HEK293 (cell line): ENCODE measurements at regions not wholly inside any gene's neighbourhood (a gene's known extent, or its start where the extent isn't known, plus 50 kb on each side); places are given as distances from the start of the nearest gene placed in this dataset.

Source experiments
- CTCF ChIA-PET: fragments of 350-600 bp; formaldehyde crosslinking; extraction: SDS; loops from one replicate; lab custom pipeline; 2021; ENCODE audit warnings: antibody characterized with exemption; lab: Yijun Ruan, JAX
- POLR2A ChIA-PET: fragments of 300-600 bp; formaldehyde crosslinking; extraction: SDS; loops from one replicate; lab custom pipeline; 2020; ENCODE audit warnings: antibody characterized with exemption, inconsistent platforms; lab: Yijun Ruan, JAX
- H3K27ac ChIP-seq: fragments of 200-500 bp; sonication (Bioruptor generic); 2 replicates; pipeline ENCODE4 v1.5.1; 2014; ENCODE audit warnings: low read depth, low read length, control low read depth, inconsistent platforms; ENCODE audit errors: extremely low read depth
- H3K36me3 ChIP-seq, 2 experiments: fragments of 200-500 bp in 1 of 2; sonication (Bioruptor generic) in 1 of 2; 1 replicate in 1 of 2; 2 replicates in 1 of 2; pipeline ENCODE4 v1.5.1; 2014 to 2017; ENCODE audit warnings: inconsistent platforms in 2 of 2, low read length in 2 of 2; ENCODE audit not compliant: control insufficient read depth in 2 of 2, insufficient read depth in 1 of 2
- H3K4me1 ChIP-seq: fragments of 200-500 bp; sonication (Bioruptor generic); 2 replicates; pipeline ENCODE4 v1.5.1; 2014; ENCODE audit warnings: mild to moderate bottlenecking, low read length, inconsistent platforms; ENCODE audit not compliant: control insufficient read depth, insufficient read depth
- H3K4me3 ChIP-seq: 2 replicates; pipeline ENCODE4 v1.5.1; 2011; ENCODE audit warnings: low read depth, mild to moderate bottlenecking, control low read depth, low read length, moderate library complexity
- H3K9me3 ChIP-seq: fragments of 200-500 bp; sonication (Bioruptor generic); 2 replicates; pipeline ENCODE4 v1.5.1; 2014; ENCODE audit warnings: low read depth, low read length, inconsistent platforms; ENCODE audit not compliant: control insufficient read depth, insufficient read depth
- IKZF3 ChIP-seq: fragments of 450-650 bp; IDR thresholded peaks from 2 replicates; pipeline ENCODE4 v1.5.0; 2018; ENCODE audit warnings: missing biosample characterization, mild to moderate bottlenecking, missing genetic modification characterization, moderate library complexity
- KLF7 ChIP-seq: fragments of 450-650 bp; formaldehyde crosslinking; IDR thresholded peaks from 2 replicates; pipeline ENCODE4 v1.5.1; 2016; ENCODE audit warnings: missing biosample characterization, missing genetic modification characterization, borderline replicate concordance
- KLF8 ChIP-seq: fragments of 450-650 bp; formaldehyde crosslinking; IDR thresholded peaks from 2 replicates; pipeline ENCODE4 v1.5.1; 2016; ENCODE audit warnings: missing biosample characterization, missing genetic modification characterization
- KLF9 ChIP-seq: fragments of 450-650 bp; formaldehyde crosslinking; IDR thresholded peaks from 2 replicates; pipeline ENCODE4 v1.5.1; 2016; ENCODE audit warnings: missing biosample characterization, missing genetic modification characterization, low read depth
- REPIN1 ChIP-seq: fragments of 450-650 bp; formaldehyde crosslinking; IDR thresholded peaks from 2 replicates; pipeline ENCODE4 v1.5.1; 2017; ENCODE audit warnings: missing biosample characterization, missing genetic modification characterization, low read depth
- SETDB1 ChIP-seq: IDR thresholded peaks from one replicate; pipeline ENCODE4 v1.6.1; 2017; ENCODE audit warnings: mild to moderate bottlenecking, low read length, moderate library complexity, mixed read lengths; ENCODE audit not compliant: insufficient read length
- TRIM28 ChIP-seq: IDR thresholded peaks from 2 replicates; pipeline ENCODE4 v1.6.1; 2011; ENCODE audit warnings: low read length, control low read depth, borderline replicate concordance
- ZBTB1 ChIP-seq: fragments of 450-650 bp; formaldehyde crosslinking; IDR thresholded peaks from 2 replicates; pipeline ENCODE4 v1.5.1; 2016; ENCODE audit warnings: missing biosample characterization, missing genetic modification characterization
- ZNF23 ChIP-seq: fragments of 450-650 bp; formaldehyde crosslinking; IDR thresholded peaks from 2 replicates; pipeline ENCODE4 v1.5.1; 2016; ENCODE audit warnings: missing biosample characterization, missing genetic modification characterization, borderline replicate concordance
- ZNF274 ChIP-seq, 2 experiments: fragments of 200-500 bp in 1 of 2; fragments of 450-650 bp in 1 of 2; sonication (Bioruptor generic) in 1 of 2; formaldehyde crosslinking in 1 of 2; IDR thresholded peaks; 2 replicates each; pipeline versions ENCODE4 v1.5.1 to v1.6.1; 2014 to 2016; ENCODE audit warnings: borderline replicate concordance in 1 of 2, inconsistent platforms in 1 of 2, low read length in 1 of 2, missing biosample characterization in 1 of 2, missing genetic modification characterization in 1 of 2
- ZNF335 ChIP-seq: fragments of 450-650 bp; formaldehyde crosslinking; conservative IDR thresholded peaks from 2 replicates; pipeline ENCODE4 v1.5.1; 2016; ENCODE audit warnings: missing biosample characterization, missing genetic modification characterization
- ZNF350 ChIP-seq: fragments of 450-650 bp; formaldehyde crosslinking; IDR thresholded peaks from 2 replicates; pipeline ENCODE4 v1.5.0; 2017; ENCODE audit warnings: missing biosample characterization, mild to moderate bottlenecking, missing genetic modification characterization
- ZNF423 ChIP-seq: fragments of 450-650 bp; formaldehyde crosslinking; IDR thresholded peaks from 2 replicates; pipeline ENCODE4 v1.5.1; 2016; ENCODE audit warnings: missing biosample characterization, missing genetic modification characterization
- ZNF510 ChIP-seq: fragments of 450-650 bp; formaldehyde crosslinking; IDR thresholded peaks from 2 replicates; pipeline ENCODE4 v1.5.1; 2018; ENCODE audit warnings: mild to moderate bottlenecking, missing genetic modification characterization, missing biosample characterization; ENCODE audit not compliant: insufficient replicate concordance
- ZNF530 ChIP-seq: fragments of 450-650 bp; formaldehyde crosslinking; IDR thresholded peaks from 2 replicates; pipeline ENCODE4 v1.5.1; 2016; ENCODE audit warnings: low read depth, missing biosample characterization, missing genetic modification characterization
- ZNF585B ChIP-seq: fragments of 450-650 bp; formaldehyde crosslinking; IDR thresholded peaks from 2 replicates; pipeline ENCODE4 v1.5.1; 2016; ENCODE audit warnings: missing biosample characterization, missing genetic modification characterization
- ZNF629 ChIP-seq: fragments of 450-650 bp; formaldehyde crosslinking; IDR thresholded peaks from 2 replicates; pipeline ENCODE4 v1.5.1; 2017; ENCODE audit warnings: missing biosample characterization, missing genetic modification characterization
- ZNF660 ChIP-seq: fragments of 450-650 bp; IDR thresholded peaks from 2 replicates; pipeline ENCODE4 v1.5.1; 2018; ENCODE audit warnings: missing biosample characterization, mild to moderate bottlenecking, missing genetic modification characterization
- ZNF677 ChIP-seq: fragments of 450-650 bp; IDR thresholded peaks from 2 replicates; pipeline ENCODE4 v1.5.0; 2018; ENCODE audit warnings: missing biosample characterization, mild to moderate bottlenecking, missing genetic modification characterization, moderate library complexity
- ZNF701 ChIP-seq: fragments of 450-650 bp; formaldehyde crosslinking; IDR thresholded peaks from 2 replicates; pipeline ENCODE4 v1.5.1; 2016; ENCODE audit warnings: missing biosample characterization, missing genetic modification characterization
- ZNF747 ChIP-seq: fragments of 450-650 bp; formaldehyde crosslinking; IDR thresholded peaks from 2 replicates; pipeline ENCODE4 v1.5.1; 2016; ENCODE audit warnings: missing biosample characterization, missing genetic modification characterization
- ZNF76 ChIP-seq: fragments of 450-650 bp; formaldehyde crosslinking; IDR thresholded peaks from 2 replicates; pipeline ENCODE4; 2016; ENCODE audit warnings: low read depth, missing biosample characterization, missing genetic modification characterization, borderline replicate concordance
- ZNF768 ChIP-seq: fragments of 450-650 bp; formaldehyde crosslinking; IDR thresholded peaks from 2 replicates; pipeline ENCODE4 v1.5.1; 2018; ENCODE audit warnings: missing biosample characterization, mild to moderate bottlenecking, missing genetic modification characterization
- ZNF843 ChIP-seq: fragments of 450-650 bp; formaldehyde crosslinking; IDR thresholded peaks from 2 replicates; pipeline ENCODE4 v1.5.1; 2016; ENCODE audit warnings: missing biosample characterization, missing genetic modification characterization
- TF ChIP-seq, protein P1 (sequence below): fragments of 450-650 bp; formaldehyde crosslinking; IDR thresholded peaks from 2 replicates; pipeline ENCODE4 v1.5.1; 2016; ENCODE audit warnings: missing biosample characterization, missing genetic modification characterization
- TF ChIP-seq, protein P2 (sequence below): fragments of 450-650 bp; formaldehyde crosslinking; IDR thresholded peaks from 2 replicates; pipeline ENCODE4 v1.5.1; 2016; ENCODE audit warnings: missing biosample characterization, missing genetic modification characterization

DNA sequence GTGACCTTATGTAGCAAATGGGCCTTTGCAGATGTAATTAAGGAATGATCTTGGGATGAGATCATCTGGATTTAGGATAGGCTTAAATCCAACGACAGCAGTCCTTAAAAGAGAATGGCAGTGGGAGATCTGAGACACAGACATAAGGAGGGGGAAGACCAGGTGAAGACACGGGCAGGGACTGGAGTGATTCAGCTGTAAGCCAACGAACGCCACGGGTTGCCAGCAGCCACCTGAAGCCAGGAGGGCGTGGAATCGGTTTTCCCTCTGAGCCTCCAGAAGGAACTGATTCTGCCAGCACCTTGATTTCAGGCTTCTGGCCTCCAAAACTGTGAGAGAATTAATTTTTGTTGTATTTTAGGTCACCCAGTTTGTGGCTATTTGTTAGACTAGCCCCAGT, 218.6 kb upstream of the ANKRD55 start:
- no peak overlapping the region for H3K27ac ChIP-seq
- TF ChIP-seq SETDB1 (no peak), ZNF660 (tag by site-specific recombination) (no peak), REPIN1 (tag by site-specific recombination) (no peak), ZNF510 (no peak), ZNF76 (tag by site-specific recombination) (no peak), ZNF701 (tag by site-specific recombination) (no peak), IKZF3 (tag by site-specific recombination) (no peak)
- TF ChIP-seq, all 188 proteins: peak for 0
- CTCF ChIA-PET, result interaction anchor here (0.7 kb wide), 1 partner anchor 181 kb away, joined by 4 read pairs; no protein-coding TSS in a partner anchor

DNA sequence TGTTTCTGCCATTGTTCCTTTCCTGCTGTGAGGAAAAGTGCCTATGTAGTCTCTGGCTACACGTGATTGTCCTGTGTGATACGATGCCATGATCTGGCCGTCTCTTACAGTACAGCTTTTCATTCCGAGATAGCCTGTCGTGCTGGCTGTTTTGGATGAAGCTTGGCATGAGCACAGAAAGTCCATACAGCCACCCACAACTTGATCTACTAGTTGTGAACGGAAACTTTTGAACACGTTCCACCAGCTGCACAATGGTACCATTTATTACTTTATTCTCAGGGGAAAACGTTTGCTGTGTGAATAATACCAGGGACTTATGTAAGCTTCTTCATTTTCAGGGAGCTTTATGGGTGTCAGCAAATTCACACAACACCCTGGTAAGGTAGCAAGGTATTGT, 217.6 kb upstream of the ANKRD55 start:
- Histone ChIP-seq H3K36me3 (no peaks in the 10 kb centered on the region), H3K4me3 (no peak overlapping the region), H3K4me1 (no peaks in the 10 kb centered on the region), H3K27ac (no peak overlapping the region), H3K9me3 (no peaks in the 10 kb centered on the region)
- ChIA-PET CTCF (no interaction called here), POLR2A (no interaction called here)
- TF ChIP-seq ZNF510, result no peak
- no peak for TF ChIP-seq ZNF274 (IDR thresholded peaks at IDR 0.05; ENCODE audit: low read length)
- TF ChIP-seq ZNF274 (tag by site-specific recombination; IDR thresholded peaks at IDR 0.05; ENCODE audit: borderline replicate concordance), result no peak
- no peak for TF ChIP-seq ZNF350 (tag by site-specific recombination)
- no peak for TF ChIP-seq ZNF585B (tag by site-specific recombination)
- TF ChIP-seq, protein P1, sequence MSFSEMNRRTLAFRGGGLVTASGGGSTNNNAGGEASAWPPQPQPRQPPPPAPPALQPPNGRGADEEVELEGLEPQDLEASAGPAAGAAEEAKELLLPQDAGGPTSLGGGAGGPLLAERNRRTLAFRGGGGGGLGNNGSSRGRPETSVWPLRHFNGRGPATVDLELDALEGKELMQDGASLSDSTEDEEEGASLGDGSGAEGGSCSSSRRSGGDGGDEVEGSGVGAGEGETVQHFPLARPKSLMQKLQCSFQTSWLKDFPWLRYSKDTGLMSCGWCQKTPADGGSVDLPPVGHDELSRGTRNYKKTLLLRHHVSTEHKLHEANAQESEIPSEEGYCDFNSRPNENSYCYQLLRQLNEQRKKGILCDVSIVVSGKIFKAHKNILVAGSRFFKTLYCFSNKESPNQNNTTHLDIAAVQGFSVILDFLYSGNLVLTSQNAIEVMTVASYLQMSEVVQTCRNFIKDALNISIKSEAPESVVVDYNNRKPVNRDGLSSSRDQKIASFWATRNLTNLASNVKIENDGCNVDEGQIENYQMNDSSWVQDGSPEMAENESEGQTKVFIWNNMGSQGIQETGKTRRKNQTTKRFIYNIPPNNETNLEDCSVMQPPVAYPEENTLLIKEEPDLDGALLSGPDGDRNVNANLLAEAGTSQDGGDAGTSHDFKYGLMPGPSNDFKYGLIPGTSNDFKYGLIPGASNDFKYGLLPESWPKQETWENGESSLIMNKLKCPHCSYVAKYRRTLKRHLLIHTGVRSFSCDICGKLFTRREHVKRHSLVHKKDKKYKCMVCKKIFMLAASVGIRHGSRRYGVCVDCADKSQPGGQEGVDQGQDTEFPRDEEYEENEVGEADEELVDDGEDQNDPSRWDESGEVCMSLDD (tag by site-specific recombination), result no peak
- TF ChIP-seq ZNF843 (tag by site-specific recombination), result no peak
- no peak for TF ChIP-seq ZNF335 (tag by site-specific recombination)
- no peak for TF ChIP-seq KLF9
- TF ChIP-seq TRIM28, result no peak
- TF ChIP-seq KLF8 (tag by site-specific recombination), result no peak

More for the DNA sequence above, 218.6 kb upstream of the ANKRD55 start:
- Histone ChIP-seq H3K36me3 (no peaks in the 10 kb centered on the region), H3K4me1 (no peaks in the 10 kb centered on the region), H3K9me3 (no peaks in the 10 kb centered on the region), H3K4me3 (no peak overlapping the region)
- POLR2A ChIA-PET, result no interaction called here

DNA sequence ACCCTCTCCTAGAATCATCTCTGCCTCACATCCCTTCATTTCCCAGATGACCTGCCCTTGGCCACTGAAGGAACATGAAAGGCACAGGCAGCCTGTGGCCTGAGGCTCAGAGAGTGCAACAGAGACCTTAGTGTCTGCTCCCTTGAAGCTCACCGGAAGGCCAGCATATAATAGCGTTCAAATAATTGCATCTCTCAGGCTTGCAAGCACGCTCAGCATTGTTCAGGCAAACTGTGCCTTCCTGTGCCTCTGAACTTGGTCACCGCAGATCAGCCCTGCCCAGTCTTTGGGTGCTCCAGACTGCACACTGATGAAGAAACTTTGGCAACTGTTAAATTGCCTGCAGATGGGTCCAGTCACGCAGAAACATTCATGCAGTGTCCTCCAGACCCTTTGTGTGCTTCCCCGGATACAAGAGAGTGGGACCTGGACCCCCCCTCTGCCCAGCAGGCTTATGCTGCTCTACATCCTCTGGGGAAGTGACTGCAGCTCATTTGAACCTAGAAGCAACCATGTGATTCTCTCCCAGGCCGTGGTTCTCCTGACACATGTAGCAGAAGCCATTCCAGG, 216.0 kb upstream of the ANKRD55 start:
- Histone ChIP-seq H3K27ac (no peak overlapping the region), H3K4me1 (no peaks in the 10 kb centered on the region), H3K9me3 (no peaks in the 10 kb centered on the region), H3K36me3 (no peaks in the 10 kb centered on the region), H3K4me3 (no peak overlapping the region)
- POLR2A ChIA-PET, result no interaction called here
- CTCF ChIA-PET, result no interaction called here
- TF ChIP-seq KLF9 (no peak), ZNF768 (tag by site-specific recombination) (no peak), ZNF677 (tag by site-specific recombination) (no peak), ZBTB1 (tag by site-specific recombination) (no peak), ZNF747 (tag by site-specific recombination) (no peak), ZNF530 (no peak), ZNF23 (tag by site-specific recombination) (no peak), ZNF335 (tag by site-specific recombination) (no peak), ZNF423 (no peak), ZNF629 (tag by site-specific recombination) (no peak), KLF7 (tag by site-specific recombination) (no peak)
- TF ChIP-seq, protein P2, sequence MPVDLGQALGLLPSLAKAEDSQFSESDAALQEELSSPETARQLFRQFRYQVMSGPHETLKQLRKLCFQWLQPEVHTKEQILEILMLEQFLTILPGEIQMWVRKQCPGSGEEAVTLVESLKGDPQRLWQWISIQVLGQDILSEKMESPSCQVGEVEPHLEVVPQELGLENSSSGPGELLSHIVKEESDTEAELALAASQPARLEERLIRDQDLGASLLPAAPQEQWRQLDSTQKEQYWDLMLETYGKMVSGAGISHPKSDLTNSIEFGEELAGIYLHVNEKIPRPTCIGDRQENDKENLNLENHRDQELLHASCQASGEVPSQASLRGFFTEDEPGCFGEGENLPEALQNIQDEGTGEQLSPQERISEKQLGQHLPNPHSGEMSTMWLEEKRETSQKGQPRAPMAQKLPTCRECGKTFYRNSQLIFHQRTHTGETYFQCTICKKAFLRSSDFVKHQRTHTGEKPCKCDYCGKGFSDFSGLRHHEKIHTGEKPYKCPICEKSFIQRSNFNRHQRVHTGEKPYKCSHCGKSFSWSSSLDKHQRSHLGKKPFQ (tag by site-specific recombination), result no peak
- TF ChIP-seq, protein P1 (tag by site-specific recombination), result no peak
